PC-3 (cell line): ENCODE measurements at regions not wholly inside any gene's neighbourhood (a gene's known extent, or its start where the extent isn't known, plus 50 kb on each side); places are given as distances from the start of the nearest gene placed in this dataset.

Experiments
- CTCF ChIP-seq: fragments of 300-600 bp; sonication (generic); conservative IDR thresholded peaks from 2 replicates; pipeline ENCODE4 v1.5.1; 2017; ENCODE audit warnings: antibody characterized with exemption, low read depth, mild to moderate bottlenecking, low read length
- EZH2 ChIP-seq: fragments of 300-600 bp; sonication (generic); IDR thresholded peaks from one replicate; pipeline ENCODE4 v1.6.1; 2017; ENCODE audit warnings: antibody characterized with exemption, mild to moderate bottlenecking, low read length; ENCODE audit not compliant: unreplicated experiment
- EZH2phosphoT487 ChIP-seq: fragments of 300-600 bp; sonication (generic); IDR thresholded peaks from 2 replicates; pipeline ENCODE4 v1.6.1; 2018; ENCODE audit warnings: mild to moderate bottlenecking, antibody characterized with exemption, low read length, borderline replicate concordance

- TF ChIP-seq EZH2phosphoT487 = no peak
- TF ChIP-seq CTCF = no peak
- TF ChIP-seq EZH2 = no peak
Observed at GRCh38 chr14:52188381-52188780, 79.1 kb upstream of the PTGDR start.
